PC-9 (cell line): ENCODE measurements at regions not wholly inside any gene's neighbourhood (a gene's known extent, or its start where the extent isn't known, plus 50 kb on each side); places are given as distances from the start of the nearest gene placed in this dataset.

ENCODE experiments used
- CTCF ChIP-seq: fragments of 200-600 bp; sonication (generic); conservative IDR thresholded peaks from 2 replicates; pipeline ENCODE4 v1.6.1; 2017; ENCODE audit warnings: mixed run types, antibody characterized with exemption, mild to moderate bottlenecking, moderate library complexity
- EZH2 ChIP-seq: fragments of 200-600 bp; sonication (generic); IDR thresholded peaks from 2 replicates; pipeline ENCODE4 v1.8.0; 2017; ENCODE audit warnings: antibody characterized with exemption, low read depth

- TF ChIP-seq CTCF (no peak), EZH2 (no peak)
These were observed 1034.9 kb downstream of the PCDH9 start for GRCh38 chr13:66195238-66195637.
